HG02852 (cell line): ENCODE measurements at regions not wholly inside any gene's neighbourhood (a gene's known extent, or its start where the extent isn't known, plus 50 kb on each side); places are given as distances from the start of the nearest gene placed in this dataset.
"Not testable (repeated sequence)": the region's sequence is repeated elsewhere in the genome, so short reads cannot be mapped to it uniquely, and the experiment has no call there.

ENCODE experiments used
- ATAC-seq: cut with Tn5 transposase; IDR thresholded peaks from one replicate; pipeline ENCODE4 v1.9.1; 2021; ENCODE audit warnings: mild to moderate bottlenecking, moderate library complexity; ENCODE audit not compliant: unreplicated experiment

DNA sequence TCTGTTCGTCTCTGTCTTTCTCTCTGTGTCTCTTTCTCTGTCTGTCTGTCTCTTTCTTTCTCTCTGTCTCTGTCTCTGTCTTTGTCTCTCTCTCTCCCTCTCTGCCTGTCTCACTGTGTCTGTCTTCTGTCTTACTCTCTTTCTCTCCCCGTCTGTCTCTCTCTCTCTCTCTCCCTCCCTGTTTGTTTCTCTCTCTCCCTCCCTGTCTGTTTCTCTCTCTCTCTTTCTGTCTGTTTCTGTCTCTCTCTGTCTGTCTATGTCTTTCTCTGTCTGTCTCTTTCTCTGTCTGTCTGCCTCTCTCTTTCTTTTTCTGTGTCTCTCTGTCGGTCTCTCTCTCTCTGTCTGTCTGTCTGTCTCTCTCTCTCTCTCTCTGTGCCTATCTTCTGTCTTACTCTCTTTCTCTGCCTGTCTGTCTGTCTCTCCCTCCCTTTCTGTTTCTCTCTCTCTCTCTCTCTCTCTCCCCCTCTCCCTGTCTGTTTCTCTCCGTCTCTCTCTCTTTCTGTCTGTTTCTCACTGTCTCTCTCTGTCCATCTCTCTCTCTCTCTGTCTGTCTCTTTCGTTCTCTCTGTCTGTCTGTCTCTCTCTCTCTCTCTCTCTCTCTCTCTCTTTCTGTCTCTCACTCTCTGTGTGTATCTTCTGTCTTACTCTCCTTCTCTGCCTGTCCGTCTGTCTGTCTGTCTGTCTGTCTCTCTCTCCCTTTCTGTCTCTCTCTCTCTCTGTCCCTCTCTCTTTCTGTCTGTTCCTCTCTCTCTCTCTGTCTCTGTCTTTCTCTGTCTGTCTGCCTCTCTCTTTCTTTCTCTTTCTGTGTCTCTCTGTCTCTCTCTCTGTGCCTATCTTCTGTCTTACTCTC is 2065.9 kb upstream of the TPTE start:
- peak; percentile 54 for ATAC-seq

GRCh38 chr21:8464403-8465152 is 2056.8 kb upstream of the TPTE start:
- ATAC-seq = peak; percentile 75

DNA sequence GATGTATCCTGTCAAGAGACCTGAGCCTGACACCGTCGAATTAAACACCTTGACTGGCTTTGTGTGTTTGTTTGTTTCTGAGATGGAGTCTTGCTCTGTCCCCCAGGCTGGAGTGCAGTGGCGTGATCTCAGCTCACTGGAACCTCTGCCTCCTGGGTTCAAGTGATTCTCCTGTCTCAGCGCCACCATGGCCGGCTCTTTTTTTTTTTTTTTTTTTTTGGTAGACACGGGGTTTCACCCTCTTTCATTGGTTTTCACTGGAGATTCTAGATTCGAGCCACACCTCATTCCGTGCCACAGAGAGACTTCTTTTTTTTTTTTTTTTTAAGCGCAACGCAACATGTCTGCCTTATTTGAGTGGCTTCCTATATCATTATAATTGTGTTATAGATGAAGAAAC is 2054.7 kb upstream of the TPTE start:
- not testable (repeated sequence) for ATAC-seq
